Breast epithelium (tissue), 3 donors: ENCODE measurements at regions not wholly inside any gene's neighbourhood (a gene's known extent, or its start where the extent isn't known, plus 50 kb on each side); places are given as distances from the start of the nearest gene placed in this dataset.
"Not testable (repeated sequence)": the region's sequence is repeated elsewhere in the genome, so short reads cannot be mapped to it uniquely, and the experiment has no call there.

Experiments
- CTCF ChIP-seq, 3 donors: fragments of 450-650 bp; IDR thresholded peaks; one replicate each; pipeline ENCODE4 v1.5.1; 2016 to 2017; ENCODE audit warnings: antibody characterized with exemption in 3 of 3, mild to moderate bottlenecking in 3 of 3, moderate library complexity in 3 of 3
- POLR2A ChIP-seq: fragments of 450-650 bp; IDR thresholded peaks from one replicate; pipeline ENCODE4 v1.6.1; 2016; ENCODE audit warnings: antibody characterized with exemption, mild to moderate bottlenecking, moderate library complexity
- POLR2AphosphoS5 ChIP-seq, 3 donors: sonication (generic); formaldehyde crosslinking; IDR thresholded peaks; one replicate each; pipeline ENCODE4 v1.6.1; 2017; ENCODE audit warnings: antibody characterized with exemption in 3 of 3

- not testable (repeated sequence) for TF ChIP-seq CTCF (IDR thresholded peaks at IDR 0.05); POLR2A; POLR2AphosphoS5 (IDR thresholded peaks at IDR 0.05)
Measured at GRCh38 chr5:118502232-118502631, 486.1 kb downstream of the DTWD2 start.
